Erythroblast (primary cell): ENCODE measurements at regions not wholly inside any gene's neighbourhood (a gene's known extent, or its start where the extent isn't known, plus 50 kb on each side); places are given as distances from the start of the nearest gene placed in this dataset.
"Not testable (repeated sequence)": the region's sequence is repeated elsewhere in the genome, so short reads cannot be mapped to it uniquely, and the experiment has no call there.

ENCODE experiments used
- GATA1 ChIP-seq: IDR thresholded peaks from 2 replicates; pipeline ENCODE4 v1.6.1; 2011; ENCODE audit warnings: low read depth, mild to moderate bottlenecking, control low read depth, low read length, moderate library complexity
- POLR2A ChIP-seq: IDR thresholded peaks from 2 replicates; pipeline ENCODE4 v1.6.1; 2011; ENCODE audit warnings: mild to moderate bottlenecking, low read length

DNA sequence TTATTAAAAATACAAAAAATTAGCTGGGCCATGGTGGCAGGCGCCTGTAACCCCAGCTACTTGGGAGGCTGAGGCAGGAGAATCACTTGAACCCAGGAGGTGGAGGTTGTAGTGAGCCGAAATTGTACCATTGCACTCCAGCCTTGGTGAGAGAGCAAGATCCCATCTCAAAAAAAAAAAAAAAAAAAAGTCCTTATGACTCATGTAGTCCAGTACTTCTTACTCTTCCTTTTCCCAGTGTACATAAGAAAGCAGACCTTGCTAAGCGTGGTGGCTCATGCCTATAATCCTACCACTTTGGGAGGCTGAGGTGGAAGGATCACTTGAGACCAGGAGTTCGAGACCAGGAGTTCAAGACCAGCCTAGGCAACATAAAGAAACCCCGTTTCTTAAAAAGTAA, 66.0 kb upstream of the CCDC180 start:
- not testable (repeated sequence) for TF ChIP-seq POLR2A, GATA1
